ENCODE measurements at regions not wholly inside any gene's neighbourhood (a gene's known extent, or its start where the extent isn't known, plus 50 kb on each side); places are given as distances from the start of the nearest gene placed in this dataset.

GRCh38 chr4:154088741-154089140, 299.9 kb upstream of the SFRP2 start:
- DNase-seq (ENCODE audit: low read depth) = no peak

DNA sequence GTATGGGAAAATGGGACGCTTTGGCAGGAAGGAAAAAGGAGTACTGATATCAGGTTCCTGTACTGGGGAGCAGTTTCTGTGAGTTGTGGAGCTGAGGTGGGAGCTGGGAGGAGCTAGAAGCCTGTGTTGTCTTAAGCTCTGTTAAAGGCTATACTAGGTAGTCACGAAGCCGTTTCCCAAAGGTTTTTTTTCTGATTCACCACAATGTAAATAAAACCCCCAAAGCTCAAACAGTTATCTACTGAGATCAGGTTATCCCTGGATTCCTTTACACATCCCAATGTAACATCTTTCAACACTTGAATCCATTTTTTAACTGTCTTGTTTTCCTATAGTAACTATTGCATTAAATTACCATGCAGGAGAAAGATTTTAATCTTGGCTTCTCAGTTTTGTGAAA, 297.4 kb upstream of the SFRP2 start:
- no peak for DNase-seq (ENCODE audit: low read depth)

GRCh38 chr4:154084864-154085263, 296.0 kb upstream of the SFRP2 start:
- DNase-seq (ENCODE audit: low read depth) = no peak

DNA sequence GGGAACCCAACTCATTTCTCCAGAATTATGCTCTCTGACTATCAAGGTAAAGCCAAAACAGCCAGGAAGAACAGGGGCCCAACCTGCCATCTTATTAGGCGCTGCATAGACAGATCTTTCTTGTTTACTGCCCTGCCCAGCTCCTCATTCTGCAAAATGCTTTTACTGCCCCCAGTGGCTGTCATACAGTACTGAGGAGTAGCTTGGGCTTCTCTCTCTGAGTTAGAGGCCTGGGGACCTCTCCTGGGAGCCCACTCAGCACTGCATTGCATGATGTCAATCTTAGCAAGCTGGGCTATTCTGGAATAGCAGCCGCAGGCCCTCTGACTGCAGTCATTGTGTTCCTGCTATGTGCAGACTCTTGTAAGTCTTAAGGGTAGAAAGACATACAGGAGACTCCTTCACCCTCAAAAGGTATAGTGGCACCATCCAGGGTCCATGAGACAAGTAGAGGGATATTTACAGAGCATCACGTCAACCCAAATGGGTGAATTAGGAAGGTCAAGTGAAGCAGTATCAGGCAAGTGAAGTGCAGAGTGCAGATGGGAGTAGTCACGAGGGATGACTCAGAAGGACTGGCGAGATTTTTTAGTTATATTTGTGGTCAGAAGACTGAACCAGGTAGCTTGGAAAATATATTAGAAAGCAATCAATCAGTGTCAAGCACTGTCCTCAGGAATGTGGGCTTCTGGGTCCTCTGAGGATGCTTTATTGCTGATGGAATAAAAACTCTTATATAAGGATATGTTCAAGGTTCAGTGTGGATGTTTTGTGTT, 294.1 kb upstream of the SFRP2 start:
- no peak for DNase-seq (ENCODE audit: low read depth)

- no peak for DNase-seq (ENCODE audit: low read depth)
Measured at GRCh38 chr4:154081391-154081790, 292.5 kb upstream of the SFRP2 start.

GRCh38 chr4:154078504-154079350, 289.8 kb upstream of the SFRP2 start:
- no peak for DNase-seq (ENCODE audit: low read depth)

- peak; percentile 9 for DNase-seq (ENCODE audit: low read depth)
Measured at GRCh38 chr4:154076921-154077320, 288.0 kb upstream of the SFRP2 start.

DNA sequence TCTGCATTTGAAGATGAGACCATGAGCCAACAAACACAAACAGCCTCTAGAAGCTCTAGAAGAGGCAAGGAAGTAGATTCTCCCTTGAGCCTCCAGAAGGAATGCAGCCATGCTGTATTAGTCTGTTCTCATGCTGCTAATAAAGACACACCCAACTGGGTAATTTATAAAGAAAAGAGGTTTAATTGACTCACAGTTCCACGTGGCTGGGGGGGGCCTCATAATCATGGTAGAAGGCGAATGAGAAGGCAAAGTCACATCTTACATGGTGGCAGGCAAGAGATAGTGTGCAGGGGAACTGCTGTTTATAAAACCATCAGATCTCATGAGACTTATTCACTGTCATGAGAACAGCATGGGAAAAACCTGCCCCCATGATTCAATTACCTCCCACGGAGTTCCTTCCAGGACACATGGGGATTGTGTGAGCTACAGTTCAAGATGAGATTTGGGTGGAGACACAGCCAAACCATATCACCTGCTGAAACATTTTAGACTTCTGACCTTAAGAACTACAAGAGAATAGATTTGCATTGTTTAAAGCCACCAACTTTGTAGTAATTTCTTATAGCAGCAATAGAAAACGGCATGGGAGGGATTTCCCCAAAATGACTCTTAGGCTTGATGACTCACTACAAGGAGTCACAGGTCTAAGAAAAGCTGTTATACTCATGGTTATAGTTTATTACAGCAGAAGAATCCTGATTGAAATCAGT, 284.4 kb upstream of the SFRP2 start:
- peak; percentile 38 for DNase-seq (ENCODE audit: low read depth)

- no peak for DNase-seq (ENCODE audit: low read depth)
Measured at GRCh38 chr4:154067786-154068185, 278.9 kb upstream of the SFRP2 start.

GRCh38 chr4:154065368-154065767, 276.5 kb upstream of the SFRP2 start:
- DNase-seq (ENCODE audit: low read depth) = no peak

DNA sequence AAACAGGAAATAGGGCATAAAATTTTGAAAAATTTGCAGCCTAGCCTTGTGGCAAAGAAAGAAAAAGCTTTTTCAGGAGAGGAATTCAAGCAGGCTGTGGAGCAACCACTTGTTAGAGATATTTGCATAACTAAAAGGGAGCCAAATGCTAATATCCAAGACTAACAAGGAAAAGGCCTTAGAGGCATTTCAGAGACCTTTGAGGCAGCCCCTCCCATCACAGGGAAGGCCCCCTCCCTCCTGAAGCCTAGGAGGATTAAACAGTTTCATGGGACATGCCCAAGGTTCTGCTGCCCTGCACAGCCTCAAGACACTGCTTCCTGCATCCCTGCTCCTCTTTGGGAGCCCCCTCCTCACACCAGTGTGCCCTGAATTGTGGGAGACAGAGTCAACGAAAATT, 275.4 kb upstream of the SFRP2 start:
- no peak for DNase-seq (ENCODE audit: low read depth)

DNA sequence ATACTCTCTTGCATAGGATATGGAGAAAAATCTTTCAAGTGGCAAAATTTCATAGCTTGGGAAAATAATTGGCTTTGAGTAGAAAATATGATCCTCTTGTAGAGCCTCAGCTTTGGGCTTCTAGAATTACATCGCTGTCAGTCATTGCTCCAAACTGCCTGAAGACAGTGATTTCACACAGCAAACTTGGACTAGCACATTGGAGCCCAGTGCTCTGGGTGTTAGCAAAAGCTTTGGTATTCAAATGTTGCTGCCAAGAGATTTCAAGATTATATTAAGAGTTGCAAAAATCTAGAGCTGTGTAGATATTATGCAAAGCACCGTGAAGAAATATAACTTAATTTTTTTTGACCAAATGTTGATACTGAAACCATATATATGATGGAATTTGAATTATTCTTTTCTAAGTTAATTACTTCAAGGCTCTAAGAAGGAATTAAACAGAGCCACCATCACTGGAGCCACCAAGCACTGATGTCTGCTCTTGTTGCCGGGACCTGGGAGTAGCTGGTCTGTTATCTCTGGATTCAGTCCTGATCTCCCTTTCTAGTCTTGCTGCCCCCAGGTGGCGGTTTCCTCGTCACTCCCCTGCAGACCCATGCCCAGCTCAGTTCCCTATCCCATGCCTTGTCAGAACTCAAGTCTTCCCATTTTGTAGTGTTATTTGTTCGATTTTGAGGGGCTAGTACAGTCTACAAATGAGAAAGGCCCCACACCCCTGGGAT, 260.7 kb upstream of the SFRP2 start:
- DNase-seq (ENCODE audit: low read depth) = peak; percentile 65

DNA sequence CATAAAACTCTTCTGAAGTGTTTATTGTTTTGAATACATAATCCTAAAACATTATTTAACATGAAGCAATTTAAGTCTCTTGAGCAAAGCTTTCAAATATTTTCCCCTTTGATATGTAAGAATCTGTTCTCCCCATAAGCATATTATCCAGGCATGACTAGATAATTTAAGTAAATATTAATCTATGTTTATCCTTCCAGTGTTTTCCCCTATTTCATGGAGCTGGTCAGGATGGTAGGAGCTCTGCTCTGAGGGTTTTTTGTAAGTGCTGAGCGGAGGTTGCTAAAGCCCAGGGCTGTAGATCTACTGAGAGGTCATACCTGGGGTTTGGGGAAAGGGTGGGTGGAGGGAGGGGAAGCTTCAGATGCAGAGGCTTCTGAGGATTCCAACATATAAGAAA, 258.9 kb upstream of the SFRP2 start:
- DNase-seq (ENCODE audit: low read depth) = no peak

GRCh38 chr4:154044742-154045485, 256.0 kb upstream of the SFRP2 start:
- peak; percentile 6 for DNase-seq (ENCODE audit: low read depth)

DNA sequence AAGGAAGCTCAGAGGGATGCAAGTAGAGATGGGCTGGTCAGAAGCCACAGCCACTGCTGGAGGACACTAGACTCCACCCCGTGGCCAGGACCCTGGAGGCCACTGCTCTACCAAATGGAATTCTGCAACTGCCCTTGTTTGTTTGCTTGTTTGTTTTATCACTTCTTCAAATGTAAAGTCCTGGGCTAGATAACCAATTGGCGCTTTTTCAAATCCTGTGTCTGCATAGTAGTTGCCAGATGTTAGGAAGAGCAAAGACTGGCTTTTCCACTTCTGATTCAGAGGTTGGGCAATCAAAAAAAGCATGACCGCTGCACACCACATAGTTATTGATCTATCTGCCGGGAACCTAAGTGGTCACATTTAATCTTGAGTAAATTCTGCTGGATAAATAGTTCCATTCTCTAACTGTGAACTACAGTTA, 255.2 kb upstream of the SFRP2 start:
- DNase-seq (ENCODE audit: low read depth) = peak; percentile 16

GRCh38 chr4:154041640-154042039, 252.8 kb upstream of the SFRP2 start:
- DNase-seq (ENCODE audit: low read depth) = no peak

GRCh38 chr4:154039435-154040343, 250.8 kb upstream of the SFRP2 start:
- DNase-seq (ENCODE audit: low read depth) = no peak

DNA sequence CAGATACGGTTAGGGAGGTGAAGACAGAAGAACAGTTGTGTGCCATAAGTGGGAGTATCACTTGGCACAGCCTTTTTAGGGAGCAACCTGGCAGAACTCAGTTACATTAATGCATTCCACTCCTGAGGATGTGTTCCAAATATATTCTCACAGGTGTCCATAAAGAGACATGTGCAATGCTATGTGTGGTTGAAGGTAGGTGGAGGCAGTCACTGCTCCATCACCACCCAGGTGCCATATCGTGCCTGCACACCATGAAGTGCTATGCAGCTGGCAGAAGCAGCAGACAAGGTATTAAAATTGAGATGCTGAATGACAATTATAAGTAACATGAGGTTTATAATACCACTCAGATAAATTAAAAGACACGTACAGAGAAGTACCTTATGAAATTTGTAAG, 248.0 kb upstream of the SFRP2 start:
- DNase-seq (ENCODE audit: low read depth) = no peak

DNA sequence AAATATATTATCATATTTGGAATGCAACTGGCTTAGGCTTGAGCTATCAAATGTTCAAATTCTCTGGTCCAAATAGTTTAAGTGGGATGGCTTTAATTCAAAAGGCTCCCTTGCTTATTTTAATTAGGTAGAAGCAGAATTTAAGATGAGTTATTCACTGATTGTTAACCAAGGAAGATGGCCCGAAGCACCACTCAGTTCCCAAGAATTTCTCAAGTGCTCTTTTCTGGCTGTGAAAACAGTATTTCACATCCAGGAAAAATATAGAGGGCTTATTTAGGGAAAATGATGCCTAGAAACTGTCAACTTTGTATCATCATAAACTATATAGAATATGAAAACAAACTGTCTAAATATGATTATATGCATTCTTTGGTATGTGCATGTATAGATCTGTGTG, 246.5 kb upstream of the SFRP2 start:
- DNase-seq (ENCODE audit: low read depth) = no peak

DNA sequence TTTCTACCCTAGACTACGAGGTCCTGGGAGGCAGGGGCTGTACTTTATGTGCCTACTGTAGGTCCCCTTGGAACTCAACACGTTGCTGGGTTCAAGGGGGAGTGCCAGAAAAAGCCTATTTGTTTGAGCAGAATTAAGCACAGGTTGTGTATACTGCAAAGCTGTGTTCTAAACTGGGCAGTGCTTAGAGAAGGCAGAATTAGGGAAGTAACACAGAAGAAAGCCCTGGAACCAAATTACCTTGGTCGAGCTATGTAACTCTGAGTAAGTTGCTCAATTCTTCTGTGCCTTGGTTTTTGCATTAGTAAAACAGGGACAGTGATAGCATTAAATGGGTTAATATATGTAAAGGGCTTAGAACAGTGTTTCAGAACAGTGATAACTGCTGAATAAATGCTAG, 245.0 kb upstream of the SFRP2 start:
- DNase-seq (ENCODE audit: low read depth) = no peak
